H1 (cell line): ENCODE measurements at regions not wholly inside any gene's neighbourhood (a gene's known extent, or its start where the extent isn't known, plus 50 kb on each side); places are given as distances from the start of the nearest gene placed in this dataset.

ENCODE experiments used
- CEBPB ChIP-seq: IDR thresholded peaks from 2 replicates; pipeline ENCODE4 v1.6.1; 2012; ENCODE audit warnings: low read depth, low read length
- CTBP2 ChIP-seq: IDR thresholded peaks from 2 replicates; pipeline ENCODE4 v1.7.0; 2011; ENCODE audit warnings: borderline replicate concordance, mild to moderate bottlenecking, moderate library complexity, mixed read lengths, low read length; ENCODE audit not compliant: insufficient read depth, insufficient read length
- EP300 ChIP-seq, 2 experiments: IDR thresholded peaks; 1 replicate in 1 of 2; 2 replicates in 1 of 2; pipeline ENCODE4 v1.6.1; 2011 to 2012; ENCODE audit warnings: low read depth in 2 of 2, low read length in 2 of 2, mild to moderate bottlenecking in 2 of 2, borderline replicate concordance in 1 of 2, inconsistent platforms in 1 of 2, moderate library complexity in 1 of 2
- EZH2 ChIP-seq: fragments of 200-600 bp; sonication (generic); IDR thresholded peaks from 2 replicates; pipeline ENCODE4 v1.7.1; 2012; ENCODE audit warnings: low read depth, mild to moderate bottlenecking, moderate library complexity, low read length, inconsistent platforms; ENCODE audit not compliant: severe bottlenecking
- FOSL1 ChIP-seq: IDR thresholded peaks from 2 replicates; pipeline ENCODE4 v1.6.1; 2011; ENCODE audit warnings: mild to moderate bottlenecking, low read depth, low read length, moderate library complexity; ENCODE audit not compliant: insufficient read depth
- GABPA ChIP-seq: IDR thresholded peaks from 2 replicates; pipeline ENCODE4 v1.6.1; 2011; ENCODE audit warnings: mild to moderate bottlenecking, low read length, moderate library complexity, borderline replicate concordance; ENCODE audit not compliant: insufficient read depth
- NRF1 ChIP-seq: IDR thresholded peaks from 2 replicates; pipeline ENCODE4 v1.6.1; 2011; ENCODE audit warnings: mild to moderate bottlenecking, low read depth, low read length, improper control_type of control experiment
- POLR2A ChIP-seq, 2 experiments: IDR thresholded peaks; 1 replicate in 1 of 2; 2 replicates in 1 of 2; pipeline ENCODE4 v1.6.1; 2011; ENCODE audit warnings: low read depth in 2 of 2, low read length in 2 of 2, mild to moderate bottlenecking in 2 of 2; ENCODE audit errors: control extremely low read depth in 1 of 2
- YY1 ChIP-seq: IDR thresholded peaks from 2 replicates; pipeline ENCODE4 v1.6.1; 2011; ENCODE audit warnings: low read depth, mild to moderate bottlenecking, low read length
- TF ChIP-seq, protein P1 (sequence below), 3 experiments: IDR thresholded peaks; 1 replicate in 2 of 3; 2 replicates in 1 of 3; pipeline versions ENCODE4 v1.5.1 to v1.6.1; 2011; ENCODE audit warnings: low read length in 3 of 3, mild to moderate bottlenecking in 3 of 3, inconsistent platforms in 2 of 3, low read depth in 1 of 3, moderate library complexity in 1 of 3; ENCODE audit not compliant: insufficient read depth in 1 of 3; ENCODE audit errors: control extremely low read depth in 1 of 3
- TF ChIP-seq, protein P2 (sequence below): IDR thresholded peaks from 2 replicates; pipeline ENCODE4 v1.6.1; 2012; ENCODE audit warnings: inconsistent platforms

DNA sequence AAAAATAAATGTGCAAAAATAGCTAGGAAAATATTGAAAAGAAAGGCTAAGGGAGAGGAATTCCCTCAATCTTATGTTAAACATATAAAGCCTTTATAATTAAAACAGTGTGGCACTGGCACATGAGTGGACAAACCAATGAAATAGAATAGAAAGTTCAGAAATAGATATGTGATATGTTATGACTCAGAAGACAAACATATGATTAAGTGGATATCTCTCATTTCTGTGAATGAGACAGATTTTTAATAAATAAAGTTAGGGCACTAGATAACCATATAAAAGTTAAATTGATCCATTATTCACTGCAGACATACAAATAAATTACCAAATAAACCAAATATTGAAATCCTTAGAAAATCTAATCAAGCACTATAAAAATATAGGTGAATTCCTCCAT lies 73.0 kb downstream of the ALG10B start:
- TF ChIP-seq EP300 (IDR thresholded peaks at IDR 0.05; ENCODE audit: borderline replicate concordance in 1 of 2, low read depth in 2 of 2, low read length in 2 of 2) = no peak
- TF ChIP-seq EZH2 = no peak
- TF ChIP-seq NRF1 = no peak
- TF ChIP-seq, protein P1, sequence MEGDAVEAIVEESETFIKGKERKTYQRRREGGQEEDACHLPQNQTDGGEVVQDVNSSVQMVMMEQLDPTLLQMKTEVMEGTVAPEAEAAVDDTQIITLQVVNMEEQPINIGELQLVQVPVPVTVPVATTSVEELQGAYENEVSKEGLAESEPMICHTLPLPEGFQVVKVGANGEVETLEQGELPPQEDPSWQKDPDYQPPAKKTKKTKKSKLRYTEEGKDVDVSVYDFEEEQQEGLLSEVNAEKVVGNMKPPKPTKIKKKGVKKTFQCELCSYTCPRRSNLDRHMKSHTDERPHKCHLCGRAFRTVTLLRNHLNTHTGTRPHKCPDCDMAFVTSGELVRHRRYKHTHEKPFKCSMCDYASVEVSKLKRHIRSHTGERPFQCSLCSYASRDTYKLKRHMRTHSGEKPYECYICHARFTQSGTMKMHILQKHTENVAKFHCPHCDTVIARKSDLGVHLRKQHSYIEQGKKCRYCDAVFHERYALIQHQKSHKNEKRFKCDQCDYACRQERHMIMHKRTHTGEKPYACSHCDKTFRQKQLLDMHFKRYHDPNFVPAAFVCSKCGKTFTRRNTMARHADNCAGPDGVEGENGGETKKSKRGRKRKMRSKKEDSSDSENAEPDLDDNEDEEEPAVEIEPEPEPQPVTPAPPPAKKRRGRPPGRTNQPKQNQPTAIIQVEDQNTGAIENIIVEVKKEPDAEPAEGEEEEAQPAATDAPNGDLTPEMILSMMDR (IDR thresholded peaks at IDR 0.05; ENCODE audit: control extremely low read depth in 1 of 3, insufficient read depth in 1 of 3, low read depth in 1 of 3, low read length in 3 of 3) = no peak
- TF ChIP-seq CEBPB = no peak
- TF ChIP-seq FOSL1 = no peak
- TF ChIP-seq, protein P2, sequence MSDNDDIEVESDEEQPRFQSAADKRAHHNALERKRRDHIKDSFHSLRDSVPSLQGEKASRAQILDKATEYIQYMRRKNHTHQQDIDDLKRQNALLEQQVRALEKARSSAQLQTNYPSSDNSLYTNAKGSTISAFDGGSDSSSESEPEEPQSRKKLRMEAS = no peak
- no peak for TF ChIP-seq YY1
- TF ChIP-seq POLR2A (IDR thresholded peaks at IDR 0.05; ENCODE audit: control extremely low read depth in 1 of 2, low read depth in 2 of 2, low read length in 2 of 2) = no peak
- TF ChIP-seq GABPA = no peak
- no peak for TF ChIP-seq CTBP2
